WTC11 (cell line): ENCODE measurements at regions not wholly inside any gene's neighbourhood (a gene's known extent, or its start where the extent isn't known, plus 50 kb on each side); places are given as distances from the start of the nearest gene placed in this dataset.

Source experiments
- ARID4B ChIP-seq: sonication (generic); formaldehyde crosslinking; IDR thresholded peaks from 2 replicates; pipeline ENCODE4 v1.8.0; 2023; ENCODE audit warnings: missing genetic modification reagents, mild to moderate bottlenecking, borderline replicate concordance
- CREM ChIP-seq: sonication (generic); formaldehyde crosslinking; IDR thresholded peaks from 2 replicates; pipeline ENCODE4 v1.8.1; 2022; ENCODE audit warnings: mild to moderate bottlenecking, missing genetic modification reagents, moderate library complexity
- CTCF ChIP-seq: fragments of 200-600 bp; IDR thresholded peaks from 2 replicates; pipeline ENCODE4 v1.8.0; 2022; ENCODE audit warnings: antibody characterized with exemption
- ETV6 ChIP-seq: sonication (generic); formaldehyde crosslinking; IDR thresholded peaks from 2 replicates; pipeline ENCODE4 v1.8.1; 2022; ENCODE audit warnings: mild to moderate bottlenecking, missing genetic modification reagents
- HMGXB4 ChIP-seq: sonication (generic); formaldehyde crosslinking; IDR thresholded peaks from 2 replicates; pipeline ENCODE4 v1.8.1; 2023; ENCODE audit warnings: mild to moderate bottlenecking, moderate library complexity, missing genetic modification reagents
- JUN ChIP-seq: sonication (generic); formaldehyde crosslinking; IDR thresholded peaks from 2 replicates; pipeline ENCODE4 v1.8.0; 2023; ENCODE audit warnings: mild to moderate bottlenecking, missing genetic modification reagents
- RORB ChIP-seq: fragments of 250-450 bp; sonication (Bioruptor Pico); IDR thresholded peaks from 2 replicates; pipeline ENCODE4 v1.9.0; 2021; ENCODE audit warnings: mild to moderate bottlenecking
- SMAD4 ChIP-seq: sonication (generic); formaldehyde crosslinking; IDR thresholded peaks from 2 replicates; pipeline ENCODE4 v1.8.0; 2022; ENCODE audit warnings: mild to moderate bottlenecking, missing genetic modification reagents
- SP1 ChIP-seq: sonication (generic); formaldehyde crosslinking; conservative IDR thresholded peaks from 2 replicates; pipeline ENCODE4 v1.8.1; 2022; ENCODE audit warnings: missing genetic modification reagents
- USF1 ChIP-seq: sonication (generic); formaldehyde crosslinking; IDR thresholded peaks from 2 replicates; pipeline ENCODE4 v1.8.0; 2022; ENCODE audit warnings: mild to moderate bottlenecking, missing genetic modification reagents
- ZNF121 ChIP-seq: sonication (generic); formaldehyde crosslinking; IDR thresholded peaks from 2 replicates; pipeline ENCODE4 v1.8.0; 2023; ENCODE audit warnings: missing genetic modification reagents
- ZNF232 ChIP-seq: sonication (generic); formaldehyde crosslinking; IDR thresholded peaks from 2 replicates; pipeline ENCODE4 v1.8.0; 2022; ENCODE audit warnings: mild to moderate bottlenecking, missing genetic modification reagents
- TF ChIP-seq, protein P1 (sequence below): sonication (generic); formaldehyde crosslinking; IDR thresholded peaks from 2 replicates; pipeline ENCODE4 v1.8.1; 2023; ENCODE audit warnings: mild to moderate bottlenecking, missing genetic modification reagents, moderate library complexity

DNA sequence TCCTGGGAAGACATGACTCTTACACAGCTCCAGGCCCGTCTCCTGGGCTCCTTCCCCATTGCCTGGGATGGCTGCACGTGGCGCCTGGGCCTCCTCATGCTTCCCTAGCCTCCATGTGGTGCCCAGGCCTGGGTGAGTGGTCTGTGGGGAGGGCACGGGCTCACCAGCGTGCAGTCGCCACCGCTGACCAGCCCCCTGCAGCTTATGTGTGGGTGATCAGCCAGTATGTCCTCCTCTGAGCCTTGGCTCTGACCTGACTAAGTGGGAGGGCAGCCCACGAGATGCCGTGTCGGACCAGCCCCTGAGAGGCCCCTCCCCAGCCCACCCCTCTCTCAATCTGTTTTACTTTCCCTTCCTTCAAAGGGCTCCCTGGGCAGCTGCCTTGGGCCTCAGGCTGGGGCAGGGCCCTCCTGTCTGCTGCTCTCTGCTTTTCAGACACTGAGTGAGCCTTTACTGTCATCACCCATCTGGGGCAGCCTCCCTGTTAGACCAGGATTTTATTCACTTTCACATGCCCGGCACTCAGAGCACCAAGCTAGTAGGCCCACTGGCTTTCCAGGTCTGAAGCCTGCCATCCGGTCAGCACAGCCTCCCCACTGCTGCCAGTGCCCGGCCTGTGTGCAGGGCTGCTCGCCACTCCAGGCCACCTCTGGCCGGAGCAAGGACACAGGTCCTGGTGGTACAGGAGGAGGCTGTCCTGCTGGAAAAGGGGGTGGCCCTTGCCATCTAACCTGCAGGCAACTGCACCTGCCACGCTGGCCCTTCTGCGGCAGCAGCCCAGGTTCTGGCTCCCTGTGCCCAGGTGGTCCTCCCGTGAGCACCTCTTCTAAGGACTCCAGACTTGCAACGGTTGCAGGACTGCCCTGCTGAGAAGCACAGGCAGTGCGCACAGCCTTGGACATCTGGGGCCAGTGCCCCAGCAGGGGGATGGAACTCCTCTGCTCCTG is 84.9 kb upstream of the HPCAL1 start:
- TF ChIP-seq CTCF: no peak
- no peak for TF ChIP-seq ZNF121 (CRISPR knock-in tag)
- TF ChIP-seq SP1 (CRISPR knock-in tag): no peak
- TF ChIP-seq USF1 (CRISPR knock-in tag): no peak
- no peak for TF ChIP-seq SMAD4 (CRISPR knock-in tag)
- TF ChIP-seq ZNF232: no peak
- TF ChIP-seq ARID4B (CRISPR knock-in tag): no peak
- no peak for TF ChIP-seq HMGXB4 (CRISPR knock-in tag)
- TF ChIP-seq ETV6: no peak
- TF ChIP-seq, protein P1, sequence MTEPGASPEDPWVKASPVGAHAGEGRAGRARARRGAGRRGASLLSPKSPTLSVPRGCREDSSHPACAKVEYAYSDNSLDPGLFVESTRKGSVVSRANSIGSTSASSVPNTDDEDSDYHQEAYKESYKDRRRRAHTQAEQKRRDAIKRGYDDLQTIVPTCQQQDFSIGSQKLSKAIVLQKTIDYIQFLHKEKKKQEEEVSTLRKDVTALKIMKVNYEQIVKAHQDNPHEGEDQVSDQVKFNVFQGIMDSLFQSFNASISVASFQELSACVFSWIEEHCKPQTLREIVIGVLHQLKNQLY (CRISPR knock-in tag): no peak
- no peak for TF ChIP-seq JUN (CRISPR knock-in tag)
- TF ChIP-seq RORB (CRISPR knock-in tag): no peak
- TF ChIP-seq CREM (CRISPR knock-in tag): no peak
